HL-60 (cell line): ENCODE measurements at regions not wholly inside any gene's neighbourhood (a gene's known extent, or its start where the extent isn't known, plus 50 kb on each side); places are given as distances from the start of the nearest gene placed in this dataset.

ENCODE experiments used
- DNase-seq, 2 experiments: peaks; one replicate each; pipeline ENCODE4 v3.0.0-alpha.2; 2010 to 2020; ENCODE audit warnings: low read depth in 1 of 2, low spot score in 1 of 2
- H3K27ac ChIP-seq: fragments of 250-450 bp; sonication (Bioruptor Pico); replicated peaks from 2 replicates; pipeline ENCODE4 v1.5.1; 2020; ENCODE audit warnings: mild to moderate bottlenecking, moderate library complexity
- H3K27me3 ChIP-seq: fragments of 250-450 bp; sonication (Bioruptor Pico); 2 replicates; pipeline ENCODE4 v1.5.1; 2021; ENCODE audit warnings: mild to moderate bottlenecking, moderate library complexity; ENCODE audit not compliant: insufficient read depth, poor library complexity, severe bottlenecking
- H3K4me3 ChIP-seq: replicated peaks from 2 replicates; pipeline ENCODE4 v1.5.1; 2011; ENCODE audit warnings: mild to moderate bottlenecking, control low read depth, low read length; ENCODE audit not compliant: insufficient read depth
- CTCF ChIP-seq: IDR thresholded peaks from one replicate; pipeline ENCODE4 v1.5.1; 2011; ENCODE audit warnings: low read length, control low read depth, inconsistent platforms; ENCODE audit not compliant: insufficient read depth
- GABPA ChIP-seq: IDR thresholded peaks from 2 replicates; pipeline ENCODE4 v1.6.1; 2012; ENCODE audit warnings: low read depth
- POLR2AphosphoS5 ChIP-seq: IDR thresholded peaks from 2 replicates; pipeline ENCODE4 v1.6.1; 2012; ENCODE audit warnings: low read depth
- REST ChIP-seq: IDR thresholded peaks from 2 replicates; pipeline ENCODE4 v1.6.1; 2012; ENCODE audit warnings: low read depth; ENCODE audit not compliant: insufficient replicate concordance
- SPI1 ChIP-seq: IDR thresholded peaks from 2 replicates; pipeline ENCODE4 v1.6.1; 2012; ENCODE audit warnings: low read depth, mild to moderate bottlenecking, borderline replicate concordance

- peaks cover 30% of the 10 kb centered on the region for H3K27me3 ChIP-seq
- H3K27ac ChIP-seq: no peak overlapping the region
- H3K4me3 ChIP-seq: no peak overlapping the region
- no peak for DNase-seq
- TF ChIP-seq SPI1 (no peak), REST (no peak), POLR2AphosphoS5 (no peak), GABPA (no peak), CTCF (no peak)
These were observed 433.2 kb upstream of the MGMT start for GRCh38 chr10:129033790-129034272.

- Histone ChIP-seq H3K27ac (no peak overlapping the region), H3K27me3 (peaks cover 22% of the 10 kb centered on the region), H3K4me3 (no peak overlapping the region)
- TF ChIP-seq POLR2AphosphoS5 (no peak), REST (no peak), SPI1 (no peak), GABPA (no peak), CTCF (no peak)
- DNase-seq: no peak
These were observed 431.8 kb upstream of the MGMT start for GRCh38 chr10:129035052-129035827.

- DNase-seq: no peak
- H3K27ac ChIP-seq: no peak overlapping the region
- H3K4me3 ChIP-seq: no peak overlapping the region
- TF ChIP-seq GABPA (no peak), SPI1 (no peak), CTCF (no peak), POLR2AphosphoS5 (no peak), REST (no peak)
- peaks cover 26% of the 10 kb centered on the region for H3K27me3 ChIP-seq
These were observed 428.5 kb upstream of the MGMT start for GRCh38 chr10:129038522-129038921.
